CD4-positive, alpha-beta T cell treated with Interleukin-4 for 1 hour (primary cell): ENCODE measurements at regions not wholly inside any gene's neighbourhood (a gene's known extent, or its start where the extent isn't known, plus 50 kb on each side); places are given as distances from the start of the nearest gene placed in this dataset.

Source experiments
- DNase-seq, 2 donors: peaks; one replicate each; pipeline ENCODE4 v3.0.0-alpha.2; 2020 to 2022

DNA sequence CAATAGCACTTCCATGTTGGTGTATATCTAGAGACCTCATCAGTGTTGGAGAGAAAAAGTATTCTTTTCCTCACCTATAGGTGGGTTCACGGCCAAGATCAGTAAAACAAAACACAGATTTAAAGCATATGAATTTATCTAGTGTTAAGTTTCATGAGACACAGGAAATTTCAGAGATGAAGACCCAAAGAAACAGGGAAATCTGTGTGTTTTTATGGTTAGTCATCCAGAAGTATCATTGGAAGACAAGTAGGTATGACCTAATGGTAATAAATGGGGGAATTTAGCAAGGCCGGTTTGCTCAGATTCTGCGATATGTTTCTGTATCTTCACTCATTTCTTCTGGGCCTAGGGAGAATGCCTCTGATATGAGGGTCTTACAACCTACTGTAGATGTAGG, 419.6 kb upstream of the MARCKS start:
- no peak for DNase-seq

DNA sequence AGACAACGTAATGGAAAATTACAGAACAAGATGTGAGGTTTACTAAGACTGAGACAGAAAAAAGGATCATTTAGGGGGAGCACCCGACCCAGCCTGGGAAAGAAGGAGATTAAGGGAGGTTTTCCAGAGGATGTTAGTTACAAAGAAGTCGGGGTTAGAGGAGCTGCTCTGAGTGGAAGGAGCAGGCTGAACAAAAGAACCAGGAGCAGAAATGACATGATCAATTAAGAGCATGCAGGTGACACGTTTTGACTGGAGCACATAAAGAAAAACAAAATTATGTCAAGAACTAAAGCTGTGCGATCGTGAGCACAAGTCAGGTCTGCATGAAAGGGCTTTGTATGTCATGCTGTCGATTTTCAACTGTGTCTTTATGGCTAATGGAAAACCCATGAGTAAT, 417.3 kb upstream of the MARCKS start:
- no peak for DNase-seq

DNA sequence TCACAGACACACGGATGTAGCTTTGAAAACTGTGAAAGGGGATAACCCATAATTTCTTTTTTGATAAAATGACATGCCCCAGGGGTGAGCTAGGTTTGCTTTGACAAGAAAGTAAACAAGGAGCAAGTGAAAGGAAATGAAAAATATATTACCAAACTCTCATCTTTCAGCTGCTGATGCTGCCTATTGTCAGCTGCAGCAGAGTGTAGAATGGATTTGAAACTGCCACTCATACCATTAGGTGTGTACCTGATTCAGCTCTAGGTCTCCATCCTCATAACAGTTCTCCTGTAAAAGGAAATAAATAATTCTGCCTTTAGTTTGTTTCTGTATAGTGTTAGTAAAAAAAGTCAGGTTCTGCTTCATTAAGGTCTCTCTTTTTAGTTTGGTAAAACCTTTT, 415.1 kb upstream of the MARCKS start:
- DNase-seq: no peak

DNA sequence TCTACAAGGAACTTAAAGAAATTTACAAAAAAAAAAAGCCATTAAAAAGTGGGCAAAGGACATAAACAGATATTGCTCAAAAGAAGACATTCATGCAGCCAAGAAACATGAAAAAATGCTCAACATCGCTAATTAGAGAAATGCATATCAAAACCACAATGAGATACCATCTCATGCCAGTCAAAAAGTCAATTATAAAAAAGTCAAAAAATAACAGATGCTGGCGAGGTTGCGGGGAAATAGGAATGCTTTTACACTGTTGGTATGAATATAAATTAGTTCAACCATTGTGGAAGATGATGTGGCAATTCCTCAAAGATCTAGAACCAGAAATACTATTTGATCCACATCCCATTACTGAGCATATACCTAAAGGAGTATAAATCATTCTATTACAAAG, 411.9 kb upstream of the MARCKS start:
- no peak for DNase-seq

DNA sequence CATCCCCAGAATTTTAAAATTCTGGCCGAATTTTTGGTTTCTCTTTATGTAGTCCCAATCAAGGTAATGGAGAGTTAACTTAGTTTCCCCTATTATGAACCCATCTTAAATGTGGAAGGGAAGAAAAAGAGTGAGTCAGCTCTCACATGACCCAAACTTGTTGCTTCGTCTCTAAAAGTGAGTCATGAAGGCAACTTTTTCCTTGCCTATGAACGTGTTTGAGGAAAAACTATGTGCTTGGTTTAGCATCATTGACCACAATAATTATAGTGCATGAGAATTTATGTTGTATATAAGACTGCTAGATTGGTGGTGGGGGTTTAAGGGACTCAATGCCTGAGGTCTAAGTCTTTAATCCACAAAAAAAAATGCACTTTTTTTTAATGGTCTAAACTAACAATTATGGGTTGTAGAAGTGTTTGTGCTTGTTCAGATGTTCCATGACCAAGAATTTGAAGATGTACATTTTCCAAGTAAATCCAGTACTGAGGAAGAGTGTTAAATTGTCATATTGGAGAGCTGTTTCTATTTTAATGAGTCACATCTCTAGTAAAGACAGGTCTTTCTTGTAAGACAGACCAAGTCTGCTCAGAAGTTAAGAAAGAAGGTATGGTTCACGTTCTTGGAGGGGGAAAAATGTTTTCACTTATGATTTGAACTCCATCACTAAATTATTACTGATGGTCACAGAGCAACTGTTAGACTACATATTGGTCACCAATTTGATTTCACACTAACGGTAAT, 409.9 kb upstream of the MARCKS start:
- peak in 1 of 2 donors; percentile 20 for DNase-seq

DNA sequence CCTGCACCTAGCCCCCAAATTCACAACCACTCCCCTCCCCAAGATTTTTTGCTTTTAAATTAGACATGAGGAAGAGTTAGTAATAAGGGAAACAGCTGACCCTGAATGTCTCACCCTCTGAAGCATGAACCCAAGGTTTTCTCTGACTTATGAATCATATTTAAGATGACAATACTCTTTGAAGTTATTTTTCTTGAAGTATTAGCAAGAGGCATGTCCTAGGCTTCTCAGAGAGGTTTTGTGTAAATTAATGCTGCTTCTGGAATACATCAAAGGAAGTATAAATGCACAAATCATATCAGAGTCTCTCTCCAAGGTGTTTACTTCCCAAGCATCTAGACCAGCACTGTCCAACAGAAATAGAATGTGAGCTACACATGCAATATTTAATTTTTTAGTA, 408.1 kb upstream of the MARCKS start:
- no peak for DNase-seq

DNA sequence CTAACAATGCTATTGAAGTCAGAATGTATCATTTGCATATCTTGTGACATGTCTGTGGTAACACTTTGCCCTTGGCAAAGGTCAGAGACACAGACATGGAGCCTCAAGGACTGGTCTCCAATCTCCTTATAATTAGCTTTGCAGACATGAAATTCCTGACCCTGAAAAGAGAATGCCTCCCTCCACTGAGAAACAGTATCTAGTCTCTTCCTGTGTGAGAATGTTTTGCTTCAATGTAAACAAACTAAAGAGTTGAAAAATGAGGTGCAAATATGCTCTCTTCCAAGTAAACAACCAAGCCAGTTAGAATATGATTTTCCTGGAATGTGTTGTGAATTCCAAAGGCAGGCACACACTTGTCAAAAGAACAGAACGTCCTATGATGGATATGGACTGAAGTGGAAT, 407.1 kb upstream of the MARCKS start:
- DNase-seq: no peak

DNA sequence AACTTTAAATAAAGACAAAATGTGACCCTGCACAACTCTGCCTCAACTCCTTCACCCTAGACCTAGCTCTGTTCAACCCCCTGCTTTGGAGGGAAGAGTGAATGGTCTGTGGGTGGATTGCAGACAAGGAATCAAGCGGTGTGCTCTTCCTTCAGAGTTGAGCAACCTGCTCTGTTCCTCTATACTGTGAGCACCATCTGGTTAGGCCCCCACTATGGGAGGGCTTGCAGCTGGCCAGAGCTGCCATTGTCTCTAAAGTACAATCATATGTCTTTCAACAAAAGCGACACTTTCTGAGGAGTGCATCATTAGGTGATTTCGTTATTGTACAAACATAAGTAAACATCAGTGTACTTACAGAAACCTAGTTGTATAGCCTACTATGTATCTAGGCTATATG, 406.1 kb upstream of the MARCKS start:
- DNase-seq: no peak

DNA sequence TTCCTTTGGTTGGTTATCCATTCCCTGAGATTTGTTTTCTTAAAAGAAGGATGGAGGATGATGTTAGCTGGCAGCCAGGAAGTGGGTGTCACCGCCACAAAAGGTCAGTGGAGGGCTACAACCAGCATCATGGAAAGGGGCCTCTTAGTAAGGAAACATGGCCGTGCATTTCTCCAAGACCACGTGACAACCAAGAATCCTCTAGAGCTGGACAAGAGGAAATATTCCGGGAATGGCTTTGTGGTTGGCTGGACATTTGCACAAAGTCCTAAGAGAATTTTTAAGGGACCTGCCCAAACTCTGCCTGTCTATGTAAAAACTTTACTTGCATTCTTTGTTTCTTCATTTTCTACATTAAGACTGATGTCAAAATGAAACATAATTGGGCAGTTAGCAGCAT, 399.9 kb upstream of the MARCKS start:
- DNase-seq: no peak

DNA sequence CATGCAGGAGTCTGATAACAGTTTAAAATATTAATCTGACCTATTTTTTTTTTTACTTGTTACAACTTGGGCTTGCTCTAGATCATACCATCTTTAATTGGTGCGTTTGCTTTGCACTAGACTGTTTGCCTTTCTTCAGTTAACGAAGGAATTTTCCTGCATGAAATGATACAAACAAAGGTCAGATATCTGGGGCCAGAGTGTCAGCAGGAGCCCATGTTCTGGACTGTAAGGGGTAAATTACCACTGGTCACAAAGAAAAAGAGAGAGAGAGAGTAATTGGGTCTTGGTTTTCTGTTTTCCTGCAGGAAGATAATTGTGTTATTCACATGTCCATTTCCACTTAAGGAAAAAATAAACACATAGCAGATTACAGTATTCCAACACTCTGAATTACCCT, 399.4 kb upstream of the MARCKS start:
- DNase-seq: no peak

DNA sequence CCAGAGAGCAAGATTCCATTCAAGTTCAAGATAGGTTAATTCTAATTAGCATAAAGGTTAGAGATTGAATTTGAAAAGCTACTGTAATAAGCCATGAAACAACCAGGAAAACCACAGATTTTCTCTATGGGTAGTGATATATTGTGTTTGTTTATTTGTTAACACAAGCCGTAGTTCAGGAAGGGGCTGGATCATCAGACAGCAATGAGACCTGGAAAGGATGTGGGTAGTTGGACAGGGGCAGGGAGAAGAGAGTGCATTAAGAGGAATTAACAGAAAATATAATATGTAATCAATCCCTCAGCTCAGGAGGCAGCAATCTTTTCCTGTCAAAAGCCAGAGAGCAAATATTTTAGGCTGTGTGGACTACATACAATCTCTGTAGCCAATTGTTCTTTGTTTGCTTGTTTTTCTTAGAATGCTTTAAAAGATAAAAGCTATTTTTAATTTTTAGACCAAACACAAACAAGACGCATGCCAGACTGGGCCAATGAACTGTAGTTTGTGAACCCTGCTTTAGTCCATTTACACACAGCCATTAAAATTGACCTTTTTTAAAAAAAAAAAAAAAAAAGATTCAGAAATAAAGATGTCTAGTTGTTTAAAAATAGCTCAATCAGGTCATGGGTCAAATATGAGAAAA, 398.7 kb upstream of the MARCKS start:
- no peak for DNase-seq

DNA sequence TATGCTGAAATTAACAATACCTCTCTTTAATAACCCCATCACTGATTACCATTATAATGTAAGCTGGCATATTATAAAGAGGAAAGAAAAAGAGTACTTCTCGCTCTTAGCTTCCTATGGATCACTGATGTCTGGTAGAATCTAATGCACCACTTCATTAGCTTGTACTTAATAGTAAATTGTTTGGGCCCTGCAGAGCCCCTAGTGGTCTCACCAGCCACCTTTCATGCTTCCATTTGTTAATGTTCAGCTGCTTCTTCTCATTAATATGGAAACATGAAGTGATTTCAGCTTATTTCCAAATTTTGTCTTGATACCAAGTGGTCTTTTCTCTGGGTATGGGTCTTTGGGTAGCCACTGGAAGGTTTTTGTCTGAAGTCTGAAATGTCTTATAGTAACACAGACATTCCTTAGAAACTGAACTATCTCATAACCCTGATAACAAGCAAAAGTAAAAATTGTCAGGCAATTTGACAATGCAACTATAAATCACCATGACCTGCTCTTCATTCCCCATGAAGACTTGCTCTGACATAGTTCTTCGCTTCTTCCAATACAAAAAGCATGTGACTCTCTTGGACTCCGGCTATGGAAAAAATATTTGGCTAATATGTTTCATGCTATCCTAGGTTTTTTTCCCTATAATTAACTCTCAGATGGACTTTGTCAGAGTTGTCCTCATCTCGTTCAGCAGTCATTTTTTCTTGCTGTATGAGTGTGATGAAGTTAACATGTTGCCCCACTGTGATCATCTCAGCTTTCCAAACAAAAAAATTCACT, 395.8 kb upstream of the MARCKS start:
- DNase-seq: no peak

DNA sequence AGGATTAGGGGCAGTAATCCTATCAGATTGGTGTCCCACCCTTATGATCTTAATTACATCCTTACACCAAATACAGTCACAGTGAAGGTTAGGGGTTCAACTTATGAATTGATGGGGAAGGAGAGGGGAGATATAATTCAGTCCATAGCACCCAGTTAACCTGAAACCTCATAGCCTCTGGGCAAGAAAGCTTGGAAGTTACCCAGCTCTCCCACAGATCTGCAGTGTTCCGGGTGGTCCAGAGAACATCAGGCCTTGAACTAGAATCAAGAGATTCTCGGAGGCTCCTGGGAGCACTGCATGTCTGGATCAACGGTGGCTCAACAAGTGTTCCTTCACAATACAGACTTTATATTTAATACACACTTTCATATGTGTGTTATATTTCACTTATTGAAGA, 392.6 kb upstream of the MARCKS start:
- no peak for DNase-seq

DNA sequence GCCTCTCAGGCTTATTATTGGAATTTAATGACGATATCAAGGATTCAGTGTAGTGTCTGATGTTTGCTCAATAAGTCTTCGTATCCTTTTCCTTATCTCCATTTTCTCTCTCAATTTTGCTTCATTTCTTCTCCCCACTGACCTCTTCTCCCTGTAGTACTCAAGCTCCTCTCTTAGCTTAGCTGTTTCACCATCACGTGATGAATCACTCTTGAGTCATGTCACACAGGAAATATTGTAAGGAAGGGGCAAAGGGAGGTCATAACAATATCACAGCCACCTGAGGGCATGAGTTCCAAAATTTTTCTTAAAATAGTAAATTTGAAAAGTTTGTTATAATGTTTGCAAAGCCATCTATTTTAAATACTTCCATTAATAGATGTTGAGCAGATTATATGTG, 392.2 kb upstream of the MARCKS start:
- DNase-seq: no peak

DNA sequence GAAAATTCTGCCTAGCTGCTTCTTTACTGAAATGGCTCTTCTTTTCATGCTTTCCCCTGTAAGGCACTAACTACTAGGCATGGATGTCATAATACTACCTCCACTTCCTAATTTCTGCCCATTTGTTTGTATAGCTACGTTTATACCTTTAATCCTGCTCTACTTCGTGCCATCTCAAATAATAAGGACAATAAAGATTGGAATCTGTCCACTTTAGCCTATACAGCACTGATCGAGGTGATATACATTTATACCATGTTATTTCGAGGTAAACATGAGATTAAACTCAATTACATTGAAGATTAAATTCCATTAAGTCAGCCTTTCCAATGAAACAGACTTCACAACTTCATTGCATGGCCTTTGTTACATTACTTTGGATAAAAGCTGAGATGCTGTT, 390.6 kb upstream of the MARCKS start:
- no peak for DNase-seq

DNA sequence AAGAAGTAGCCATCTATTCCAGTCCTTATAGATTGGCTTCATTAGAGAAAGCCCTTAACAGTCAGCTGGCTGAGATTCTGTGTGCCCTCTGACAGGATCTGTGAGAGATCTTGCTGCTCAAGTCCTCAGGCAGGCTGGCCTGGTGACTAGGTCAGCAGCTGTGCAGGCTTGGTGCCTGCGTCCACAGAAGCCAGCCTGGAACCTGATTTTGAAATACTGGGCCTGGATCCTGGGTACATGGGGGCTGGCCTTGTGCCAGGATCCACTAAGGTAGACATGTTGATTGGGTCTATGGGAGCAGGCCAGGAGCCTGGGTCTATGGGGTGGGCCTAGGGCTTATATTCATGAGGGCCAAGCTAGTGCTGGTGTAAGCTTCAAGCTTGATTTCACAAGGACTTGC, 381.8 kb upstream of the MARCKS start:
- no peak for DNase-seq

DNA sequence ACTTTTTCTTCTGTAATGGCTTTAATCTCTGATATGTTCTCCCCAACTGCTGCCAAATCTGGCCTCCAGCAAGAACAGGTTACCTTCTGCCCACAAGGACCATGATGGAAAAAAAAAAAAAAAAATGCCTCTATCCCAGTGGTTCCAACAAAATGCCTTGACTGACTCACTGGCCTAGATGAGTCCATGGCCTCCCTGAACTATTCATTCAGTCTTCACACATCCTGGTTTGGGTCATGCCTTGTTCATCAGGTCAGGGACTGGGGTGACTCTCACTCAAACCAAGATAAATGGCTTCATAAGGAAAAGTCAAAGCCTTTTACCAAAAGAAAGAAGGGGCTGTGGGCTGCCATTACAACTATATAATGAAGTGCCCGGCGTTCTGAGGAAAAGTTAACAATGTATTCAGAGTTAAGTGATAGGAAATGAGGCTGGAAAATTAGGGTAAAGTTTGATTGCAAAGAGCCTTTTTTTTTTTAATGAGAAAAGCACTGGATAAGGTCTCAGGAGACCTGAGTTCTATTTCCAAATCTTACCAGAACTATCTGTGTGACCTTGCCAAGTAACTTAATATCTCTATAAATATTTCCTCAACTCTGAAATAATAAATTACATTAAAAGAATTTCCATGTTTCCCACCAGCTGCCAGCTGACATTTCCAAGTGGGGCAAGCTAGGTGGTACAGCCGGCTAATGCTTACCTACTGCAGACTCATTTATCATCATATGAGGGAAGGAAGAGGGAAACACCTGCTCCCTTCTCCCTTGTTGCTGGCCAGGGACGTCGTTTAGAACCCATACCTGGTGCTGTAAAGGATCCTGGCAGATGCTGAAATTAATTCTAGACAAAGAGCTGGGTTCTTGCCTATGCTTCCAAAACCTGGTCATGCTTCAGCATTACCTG, 380.0 kb upstream of the MARCKS start:
- no peak for DNase-seq

DNA sequence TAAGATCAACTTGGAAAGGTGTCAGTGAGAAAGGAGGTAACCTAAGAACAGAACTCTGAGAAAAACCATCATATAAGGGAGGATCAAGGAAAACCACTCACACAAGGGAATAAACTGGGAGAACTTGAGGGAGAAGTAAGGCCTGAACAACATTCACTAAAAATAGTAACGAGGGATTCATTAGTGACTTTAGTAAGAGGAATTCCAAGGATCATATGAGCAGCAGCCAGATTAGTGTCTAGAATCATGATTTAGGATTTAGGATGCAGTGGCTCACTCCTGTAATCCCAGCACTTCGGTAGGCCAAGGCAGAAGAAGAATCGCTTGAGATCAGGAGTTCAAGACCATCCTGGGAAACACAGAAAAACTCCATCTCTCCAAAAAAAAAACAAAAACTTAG, 376.5 kb upstream of the MARCKS start:
- DNase-seq: no peak

DNA sequence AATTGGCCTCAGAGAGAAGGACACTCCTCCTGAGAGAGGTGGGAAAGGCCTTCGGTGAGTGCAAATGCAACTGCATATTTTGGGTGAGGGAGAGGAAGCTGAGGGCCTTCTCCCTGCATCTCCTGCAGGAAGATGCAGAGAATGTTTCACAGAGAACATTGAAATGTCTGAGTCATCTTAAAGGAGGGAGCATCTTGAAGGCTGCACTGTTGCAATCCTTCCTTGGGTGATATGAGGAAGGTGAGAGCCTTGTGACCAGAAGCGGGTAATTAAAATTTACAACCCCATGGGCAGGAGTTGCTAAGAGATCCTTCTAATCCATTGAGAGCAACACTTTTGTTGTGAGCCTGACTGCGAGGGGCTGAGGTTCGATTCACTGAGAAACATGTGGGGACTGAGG, 375.7 kb upstream of the MARCKS start:
- no peak for DNase-seq

DNA sequence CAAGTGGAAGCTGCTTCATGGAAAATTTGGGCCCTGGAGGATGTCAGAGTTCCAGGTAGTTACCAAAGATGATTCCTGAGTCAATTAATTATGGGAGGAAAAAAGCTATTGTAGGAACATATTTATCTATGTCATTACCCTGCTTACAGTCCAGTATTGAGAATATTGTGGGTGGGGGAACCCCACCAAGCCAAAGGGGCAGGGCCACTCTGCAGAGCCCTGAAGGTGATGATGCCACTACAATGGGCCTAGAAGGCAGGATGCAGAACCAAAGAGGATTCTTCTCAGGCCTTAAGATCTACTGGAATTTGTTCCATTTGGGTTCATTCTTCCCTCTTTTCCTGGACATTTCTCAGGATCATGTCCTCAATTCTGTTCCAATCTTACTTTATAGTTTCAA, 375.2 kb upstream of the MARCKS start:
- DNase-seq: no peak

DNA sequence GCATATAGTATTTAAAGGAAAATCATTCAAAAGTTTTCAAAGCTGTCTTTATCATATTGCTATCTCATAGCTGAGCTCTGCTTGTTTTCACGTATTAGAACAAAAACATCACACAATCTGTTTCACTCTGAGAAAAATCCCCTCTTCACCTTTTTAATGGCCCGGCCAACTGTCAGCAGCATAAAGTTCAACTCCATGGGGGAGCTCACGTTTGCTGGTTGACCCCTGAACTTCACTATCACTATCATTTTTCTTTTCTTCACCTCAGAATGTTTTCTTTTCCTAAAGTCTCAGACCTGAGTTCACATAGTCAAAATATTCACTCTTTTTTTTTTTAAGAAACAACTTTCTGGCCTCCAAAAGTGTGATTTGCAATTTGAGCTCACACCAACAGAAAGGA, 374.4 kb upstream of the MARCKS start:
- DNase-seq: no peak

DNA sequence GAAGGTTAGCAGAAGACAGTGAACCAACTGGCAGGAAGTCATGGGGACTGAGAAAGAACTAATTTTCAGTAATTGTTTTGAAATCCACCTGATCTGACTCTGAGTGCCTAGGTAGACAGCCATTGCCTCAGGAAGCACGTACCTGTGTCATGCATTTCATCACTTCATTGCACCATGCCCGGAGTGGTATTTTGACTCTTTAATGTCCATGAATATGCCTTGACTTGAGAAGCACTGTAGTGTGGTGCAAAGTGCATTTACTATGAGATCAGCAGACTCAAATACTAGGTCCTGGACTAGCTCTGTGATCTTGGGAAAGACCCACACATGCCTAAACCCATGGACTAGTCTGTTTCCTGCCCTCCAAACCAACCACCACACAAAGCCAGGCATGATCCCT, 370.9 kb upstream of the MARCKS start:
- DNase-seq: no peak

DNA sequence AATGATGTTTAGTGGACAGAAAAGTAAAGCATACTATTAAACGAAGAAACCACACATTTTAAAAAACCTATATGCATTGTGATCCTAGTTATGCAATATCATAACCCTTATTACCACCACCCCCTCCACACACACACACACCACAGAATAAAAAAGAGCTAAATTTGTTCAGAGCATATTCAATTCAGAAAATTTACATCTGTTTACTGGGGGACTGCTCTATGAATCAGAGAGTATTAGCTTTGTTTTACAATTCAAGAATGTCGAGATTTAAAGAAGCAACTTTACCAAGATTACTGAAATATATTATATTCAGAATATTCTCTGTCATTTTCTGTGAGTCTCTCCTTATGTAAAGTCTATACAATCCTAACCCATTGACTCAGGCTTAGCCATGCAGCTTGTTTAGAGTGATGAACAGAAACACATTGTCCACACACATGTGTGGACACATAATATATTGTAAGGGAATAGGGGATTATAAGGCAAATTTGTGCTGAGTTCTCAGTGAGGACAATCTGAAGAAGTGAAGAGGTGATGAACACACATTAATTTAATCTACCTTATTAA, 369.6 kb upstream of the MARCKS start:
- no peak for DNase-seq
